RWPE2 (cell line): ENCODE measurements at regions not wholly inside any gene's neighbourhood (a gene's known extent, or its start where the extent isn't known, plus 50 kb on each side); places are given as distances from the start of the nearest gene placed in this dataset.

Experiments used
- ATAC-seq: fragments of 200-7000 bp; cut with Tn5 transposase; 3 replicates; pipeline ENCODE4 v1.9.1; 2021; ENCODE audit warnings: low read depth
- DNase-seq: peaks from one replicate; pipeline ENCODE4 v3.0.0-alpha.2; 2020; ENCODE audit warnings: low spot score
- H3K27ac ChIP-seq: fragments of 450-650 bp; 2 replicates; pipeline ENCODE4 v1.5.1; 2017; ENCODE audit warnings: mild to moderate bottlenecking; ENCODE audit not compliant: poor library complexity, severe bottlenecking
- H3K27me3 ChIP-seq: fragments of 250-450 bp; sonication (Bioruptor Pico); 2 replicates; pipeline ENCODE4 v1.5.1; 2021; ENCODE audit warnings: mild to moderate bottlenecking, moderate library complexity; ENCODE audit not compliant: insufficient read depth, poor library complexity, severe bottlenecking
- H3K36me3 ChIP-seq: fragments of 250-450 bp; sonication (Bioruptor Pico); 2 replicates; pipeline ENCODE4 v1.5.1; 2020; ENCODE audit warnings: low read depth, mild to moderate bottlenecking, moderate library complexity
- H3K4me1 ChIP-seq: fragments of 250-450 bp; sonication (Bioruptor Pico); 2 replicates; pipeline ENCODE4 v1.5.1; 2021; ENCODE audit warnings: mild to moderate bottlenecking, moderate library complexity; ENCODE audit not compliant: insufficient read depth, poor library complexity, severe bottlenecking
- H3K4me3 ChIP-seq: fragments of 250-450 bp; sonication (Bioruptor Pico); 2 replicates; pipeline ENCODE4 v1.5.1; 2021; ENCODE audit warnings: mild to moderate bottlenecking, moderate library complexity; ENCODE audit not compliant: severe bottlenecking
- H3K9me3 ChIP-seq: fragments of 250-450 bp; sonication (Bioruptor Pico); 2 replicates; pipeline ENCODE4 v1.5.1; 2021; ENCODE audit warnings: mild to moderate bottlenecking, moderate library complexity; ENCODE audit not compliant: severe bottlenecking
- TF ChIP-seq, protein P1 (sequence below): fragments of 450-650 bp; IDR thresholded peaks from one replicate; pipeline ENCODE4 v1.5.1; 2017; ENCODE audit warnings: mild to moderate bottlenecking, moderate library complexity; ENCODE audit not compliant: poor library complexity, severe bottlenecking

DNA sequence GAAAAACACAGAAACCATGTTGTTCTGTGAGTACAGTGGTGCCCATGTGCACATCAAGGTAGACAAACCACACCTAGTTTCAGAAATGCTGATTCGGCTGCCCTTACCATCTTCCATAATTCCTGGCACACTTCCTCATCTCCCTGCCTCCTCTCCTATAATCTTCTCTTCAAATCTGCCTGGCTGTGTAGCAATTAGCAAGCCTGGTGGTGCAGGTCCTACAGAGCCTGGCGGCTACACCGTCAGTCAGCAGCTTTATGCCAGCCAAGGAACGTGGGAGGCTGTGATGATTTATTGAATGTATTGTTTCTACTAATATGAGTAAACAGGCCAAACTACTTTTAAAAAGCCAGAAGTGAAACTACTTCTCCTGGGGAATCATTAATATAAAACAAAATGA lies 106.8 kb downstream of the SEMA6D start:
- Histone ChIP-seq H3K4me3 (no peak overlapping the region), H3K27me3 (no peaks in the 10 kb centered on the region), H3K4me1 (peaks cover 24% of the 10 kb centered on the region), H3K27ac (no peak overlapping the region), H3K36me3 (no peaks in the 10 kb centered on the region), H3K9me3 (no peaks in the 10 kb centered on the region)
- DNase-seq (no peak), ATAC-seq (no peak)
- TF ChIP-seq, protein P1, sequence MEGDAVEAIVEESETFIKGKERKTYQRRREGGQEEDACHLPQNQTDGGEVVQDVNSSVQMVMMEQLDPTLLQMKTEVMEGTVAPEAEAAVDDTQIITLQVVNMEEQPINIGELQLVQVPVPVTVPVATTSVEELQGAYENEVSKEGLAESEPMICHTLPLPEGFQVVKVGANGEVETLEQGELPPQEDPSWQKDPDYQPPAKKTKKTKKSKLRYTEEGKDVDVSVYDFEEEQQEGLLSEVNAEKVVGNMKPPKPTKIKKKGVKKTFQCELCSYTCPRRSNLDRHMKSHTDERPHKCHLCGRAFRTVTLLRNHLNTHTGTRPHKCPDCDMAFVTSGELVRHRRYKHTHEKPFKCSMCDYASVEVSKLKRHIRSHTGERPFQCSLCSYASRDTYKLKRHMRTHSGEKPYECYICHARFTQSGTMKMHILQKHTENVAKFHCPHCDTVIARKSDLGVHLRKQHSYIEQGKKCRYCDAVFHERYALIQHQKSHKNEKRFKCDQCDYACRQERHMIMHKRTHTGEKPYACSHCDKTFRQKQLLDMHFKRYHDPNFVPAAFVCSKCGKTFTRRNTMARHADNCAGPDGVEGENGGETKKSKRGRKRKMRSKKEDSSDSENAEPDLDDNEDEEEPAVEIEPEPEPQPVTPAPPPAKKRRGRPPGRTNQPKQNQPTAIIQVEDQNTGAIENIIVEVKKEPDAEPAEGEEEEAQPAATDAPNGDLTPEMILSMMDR = no peak

DNA sequence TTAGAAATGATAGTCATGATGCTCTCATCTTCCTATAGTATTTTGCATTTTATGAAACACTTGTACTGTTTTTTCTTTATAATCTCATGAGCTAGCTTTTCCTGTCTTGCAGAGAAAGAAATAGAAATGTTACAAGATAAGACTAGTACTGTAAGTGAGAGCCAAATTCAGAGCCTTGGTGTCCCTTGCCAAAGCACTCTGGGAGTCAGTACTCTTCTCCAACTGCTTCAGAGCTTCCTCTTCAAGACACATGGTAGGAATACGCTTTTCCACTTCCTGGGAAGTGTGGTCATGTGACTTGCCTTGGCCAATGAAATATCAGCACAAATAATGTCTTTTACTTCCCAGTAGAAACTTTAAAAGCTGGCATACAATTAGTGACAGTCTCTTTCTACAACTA lies 112.4 kb downstream of the SEMA6D start:
- no peak for DNase-seq
- H3K36me3 ChIP-seq = no peaks in the 10 kb centered on the region
- ATAC-seq = no peak
- H3K27ac ChIP-seq = no peak overlapping the region
- H3K9me3 ChIP-seq = no peaks in the 10 kb centered on the region
- H3K27me3 ChIP-seq = no peaks in the 10 kb centered on the region
- TF ChIP-seq, protein P1 = no peak
- H3K4me3 ChIP-seq = no peak overlapping the region
- H3K4me1 ChIP-seq = no peaks in the 10 kb centered on the region

DNA sequence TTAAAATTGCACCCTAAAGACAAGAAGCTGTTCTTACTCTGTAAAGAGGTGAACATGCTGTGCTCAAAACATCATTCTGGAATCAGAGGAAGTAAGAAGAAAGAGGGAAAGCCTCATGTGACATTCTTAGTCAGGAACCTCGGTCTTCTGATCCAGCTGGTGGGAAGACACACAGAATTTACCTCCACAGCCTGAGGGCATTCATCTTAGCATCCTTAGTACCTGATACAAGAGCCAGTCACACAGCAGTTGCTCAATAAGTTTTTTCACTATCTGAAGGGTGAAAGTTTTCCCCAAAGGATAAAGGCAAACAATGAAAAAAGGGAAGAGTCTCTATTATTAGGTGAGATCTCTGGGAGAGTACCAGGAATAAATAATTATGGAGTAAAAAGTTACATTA lies 116.8 kb downstream of the SEMA6D start:
- peak; percentile 36; the same call in 1 of the 3 replicates for ATAC-seq
- TF ChIP-seq, protein P1 = no peak
- Histone ChIP-seq H3K36me3 (no peaks in the 10 kb centered on the region), H3K27ac (no peak overlapping the region), H3K27me3 (no peaks in the 10 kb centered on the region), H3K9me3 (no peaks in the 10 kb centered on the region), H3K4me3 (no peak overlapping the region), H3K4me1 (no peaks in the 10 kb centered on the region)
- no peak for DNase-seq

DNA sequence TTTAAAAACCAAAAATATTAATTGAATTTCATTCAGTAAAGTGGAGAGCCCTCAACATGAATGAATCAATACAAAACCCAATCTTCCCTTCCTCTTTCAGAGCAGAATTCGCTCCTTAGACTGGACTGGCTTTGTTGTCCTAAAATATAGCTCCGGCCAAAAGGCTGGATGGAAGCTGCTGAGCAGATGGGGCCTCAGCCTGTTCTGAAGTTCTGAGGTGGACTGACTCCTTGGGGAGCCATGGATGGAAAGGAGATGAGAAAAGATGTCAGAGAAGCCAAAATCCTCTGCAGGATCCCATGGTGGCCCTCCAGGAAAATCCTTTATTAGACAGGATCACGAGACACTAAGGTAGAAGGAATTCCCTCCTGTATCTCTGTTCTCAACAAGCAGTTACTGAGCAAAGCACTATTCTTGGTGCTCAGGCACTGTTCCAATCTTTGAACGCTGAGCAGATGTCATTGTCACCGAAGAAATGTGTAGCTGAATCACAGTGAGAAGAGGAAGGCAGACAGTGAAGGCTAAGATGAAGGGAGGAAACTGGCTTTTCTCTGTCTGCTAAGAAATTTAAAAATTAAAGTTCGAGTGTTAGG lies 122.0 kb downstream of the SEMA6D start:
- no peak for DNase-seq
- no peak for ATAC-seq
- TF ChIP-seq, protein P1 = no peak

DNA sequence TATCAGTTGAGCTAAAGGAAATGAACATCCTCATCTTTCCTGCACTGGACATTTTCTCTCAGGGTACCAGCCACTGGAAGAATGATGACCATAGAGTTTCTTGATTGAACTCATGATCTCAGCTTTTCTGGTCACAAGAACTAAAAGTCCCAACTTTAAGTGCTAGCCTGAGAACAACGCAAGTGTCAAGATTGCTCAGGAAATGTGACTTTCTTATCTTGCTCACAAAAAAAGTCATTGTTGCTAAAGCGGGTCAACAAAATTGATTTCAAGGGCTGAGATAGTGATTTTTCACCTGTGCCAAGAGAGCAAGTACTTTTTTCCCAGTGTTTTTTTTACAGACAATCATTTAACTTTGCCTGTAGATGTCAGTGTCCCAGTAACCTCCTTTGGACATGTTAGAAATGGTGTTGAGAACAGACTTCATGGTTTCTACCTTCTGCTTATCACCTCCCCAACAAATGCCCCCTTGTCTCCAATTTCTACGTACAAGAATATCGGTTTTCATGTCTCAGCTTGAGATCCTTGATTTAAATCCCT lies 125.9 kb downstream of the SEMA6D start:
- ATAC-seq (no peak), DNase-seq (no peak)
- H3K9me3 ChIP-seq = no peaks in the 10 kb centered on the region

More for the DNA sequence above, 122.0 kb downstream of the SEMA6D start:
- no peak overlapping the region for H3K27ac ChIP-seq
- no peak overlapping the region for H3K4me3 ChIP-seq
- H3K27me3 ChIP-seq = no peaks in the 10 kb centered on the region
- no peaks in the 10 kb centered on the region for H3K4me1 ChIP-seq
- no peaks in the 10 kb centered on the region for H3K9me3 ChIP-seq
- no peaks in the 10 kb centered on the region for H3K36me3 ChIP-seq

More for the DNA sequence above, 125.9 kb downstream of the SEMA6D start:
- Histone ChIP-seq H3K27ac (no peak overlapping the region), H3K4me1 (no peaks in the 10 kb centered on the region), H3K27me3 (no peaks in the 10 kb centered on the region), H3K36me3 (no peaks in the 10 kb centered on the region), H3K4me3 (no peak overlapping the region)
- TF ChIP-seq, protein P1 = no peak
